ENCODE measurements at regions not wholly inside any gene's neighbourhood (a gene's known extent, or its start where the extent isn't known, plus 50 kb on each side); places are given as distances from the start of the nearest gene placed in this dataset.
A peak's percentile ranks its signal among the peaks of the same experiment; 100 is the strongest.

DNA sequence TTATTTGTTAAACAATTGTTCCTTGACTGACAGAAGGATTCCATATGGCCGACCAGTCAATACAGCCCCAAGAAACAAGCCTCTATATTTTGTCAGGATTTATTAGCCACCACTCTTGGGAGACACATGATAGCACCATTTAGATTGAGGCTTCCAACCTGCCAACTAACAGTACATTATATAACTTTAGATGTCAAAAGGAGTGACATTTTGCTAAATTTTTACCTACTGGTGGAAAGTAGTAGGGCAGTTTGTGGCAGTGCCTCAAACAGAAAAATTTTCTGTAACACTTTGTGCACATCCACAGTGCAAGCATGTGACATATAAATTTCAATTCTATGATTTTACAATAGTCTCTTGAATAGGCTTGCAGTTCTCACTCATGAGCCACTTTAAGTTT lies 464.0 kb downstream of the TRIB2 start:
- intact Hi-C loops (cut with micrococcal nuclease; ENCODE audit: unreplicated experiment): no loop called here
- no peak overlapping the region for H2AFZ ChIP-seq (ENCODE audit: low read length)
- no peaks in the 10 kb centered on the region for H3K79me2 ChIP-seq (ENCODE audit: insufficient read depth, low read depth, low read length)
- no peak for TF ChIP-seq EZH2phosphoT487 (IDR thresholded peaks at IDR 0.05; ENCODE audit: borderline replicate concordance, low read depth, low read length)
- no peak for TF ChIP-seq CTCF (conservative IDR thresholded peaks at IDR 0.05; ENCODE audit: low read length)
- ChIA-PET CTCF (ENCODE audit: unreplicated experiment) (no interaction called here), POLR2A (no interaction called here)
- no peaks in the 10 kb centered on the region for H3K36me3 ChIP-seq (ENCODE audit: insufficient read depth, low read length)
- H3K4me1 ChIP-seq (ENCODE audit: insufficient read depth, low read length, poor library complexity, severe bottlenecking): no peaks in the 10 kb centered on the region
- no peaks in the 10 kb centered on the region for H4K20me1 ChIP-seq (ENCODE audit: insufficient read depth, low read length)
- no peak overlapping the region for H3K4me2 ChIP-seq (ENCODE audit: low read length)
- H3K9me2 ChIP-seq (ENCODE audit: insufficient read depth, low read length): no peaks in the 10 kb centered on the region
- no peak overlapping the region for H3K4me3 ChIP-seq (ENCODE audit: low read depth, low read length, poor library complexity, severe bottlenecking)
- no TSS peak for BruUV-seq (replicated peaks)
- H3K27ac ChIP-seq (ENCODE audit: low read depth, low read length, poor library complexity, severe bottlenecking): no peak overlapping the region
- no peaks in the 10 kb centered on the region for H3K9me3 ChIP-seq (ENCODE audit: low read length)
- DNase-seq (ENCODE audit: low spot score): no peak

DNA sequence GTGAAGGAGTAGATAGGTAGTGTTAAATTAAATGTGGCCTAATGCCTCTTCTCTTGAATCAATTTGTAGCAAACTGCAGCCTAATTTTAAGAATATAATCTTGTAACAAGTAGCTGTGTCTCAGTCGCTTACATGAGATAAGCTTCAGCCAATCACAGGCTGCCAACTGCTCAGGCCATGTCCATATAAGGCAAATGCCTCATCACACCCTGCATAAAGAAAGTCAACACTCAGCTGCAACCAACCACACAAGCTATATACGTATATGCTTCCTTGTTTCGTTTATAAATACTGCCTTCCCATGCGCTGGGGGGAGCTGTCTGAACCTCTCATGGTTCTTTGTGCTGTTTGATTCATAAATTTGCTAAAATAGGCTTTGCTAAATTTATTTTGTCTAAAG lies 476.3 kb downstream of the TRIB2 start:
- DNase-seq (ENCODE audit: low spot score): peak; percentile 2
- ChIA-PET CTCF (ENCODE audit: unreplicated experiment) (no interaction called here), POLR2A (no interaction called here)
- Histone ChIP-seq H2AFZ (ENCODE audit: low read length) (no peak overlapping the region), H3K4me1 (ENCODE audit: insufficient read depth, low read length, poor library complexity, severe bottlenecking) (no peaks in the 10 kb centered on the region), H3K4me3 (ENCODE audit: low read depth, low read length, poor library complexity, severe bottlenecking) (no peak overlapping the region), H4K20me1 (ENCODE audit: insufficient read depth, low read length) (no peaks in the 10 kb centered on the region), H3K9me3 (ENCODE audit: low read length) (no peaks in the 10 kb centered on the region), H3K79me2 (ENCODE audit: insufficient read depth, low read depth, low read length) (no peaks in the 10 kb centered on the region), H3K9me2 (ENCODE audit: insufficient read depth, low read length) (no peaks in the 10 kb centered on the region), H3K4me2 (ENCODE audit: low read length) (no peak overlapping the region), H3K27ac (ENCODE audit: low read depth, low read length, poor library complexity, severe bottlenecking) (no peak overlapping the region), H3K36me3 (ENCODE audit: insufficient read depth, low read length) (no peaks in the 10 kb centered on the region)
- no TSS peak for BruUV-seq (replicated peaks)
- TF ChIP-seq CTCF (conservative IDR thresholded peaks at IDR 0.05; ENCODE audit: low read length) (no peak), EZH2phosphoT487 (IDR thresholded peaks at IDR 0.05; ENCODE audit: borderline replicate concordance, low read depth, low read length) (no peak)
- intact Hi-C loops (cut with micrococcal nuclease; ENCODE audit: unreplicated experiment): no loop called here

- H3K9me3 ChIP-seq (ENCODE audit: low read length): no peaks in the 10 kb centered on the region
- no peak overlapping the region for H2AFZ ChIP-seq (ENCODE audit: low read length)
- ChIA-PET POLR2A (no interaction called here), CTCF (ENCODE audit: unreplicated experiment) (no interaction called here)
- no peak overlapping the region for H3K4me3 ChIP-seq (ENCODE audit: low read depth, low read length, poor library complexity, severe bottlenecking)
- no TSS peak for BruUV-seq (replicated peaks)
- DNase-seq (ENCODE audit: low spot score): peak; percentile 23
- no peak overlapping the region for H3K4me2 ChIP-seq (ENCODE audit: low read length)
- intact Hi-C loops (cut with micrococcal nuclease; ENCODE audit: unreplicated experiment): no loop called here
- no peaks in the 10 kb centered on the region for H3K4me1 ChIP-seq (ENCODE audit: insufficient read depth, low read length, poor library complexity, severe bottlenecking)
- no peak overlapping the region for H3K27ac ChIP-seq (ENCODE audit: low read depth, low read length, poor library complexity, severe bottlenecking)
- H3K36me3 ChIP-seq (ENCODE audit: insufficient read depth, low read length): no peaks in the 10 kb centered on the region
- TF ChIP-seq CTCF (conservative IDR thresholded peaks at IDR 0.05; ENCODE audit: low read length) (peak; percentile 71), EZH2phosphoT487 (IDR thresholded peaks at IDR 0.05; ENCODE audit: borderline replicate concordance, low read depth, low read length) (no peak)
- no peaks in the 10 kb centered on the region for H4K20me1 ChIP-seq (ENCODE audit: insufficient read depth, low read length)
- no peaks in the 10 kb centered on the region for H3K9me2 ChIP-seq (ENCODE audit: insufficient read depth, low read length)
- no peaks in the 10 kb centered on the region for H3K79me2 ChIP-seq (ENCODE audit: insufficient read depth, low read depth, low read length)
These were observed 477.2 kb downstream of the TRIB2 start for GRCh38 chr2:13193900-13194299.
